NCI-H2081 treated with DMSO at 0.1 percent for 48 hours (cell line): ENCODE measurements at regions not wholly inside any gene's neighbourhood (a gene's known extent, or its start where the extent isn't known, plus 50 kb on each side); places are given as distances from the start of the nearest gene placed in this dataset.
"Not testable (repeated sequence)": the region's sequence is repeated elsewhere in the genome, so short reads cannot be mapped to it uniquely, and the experiment has no call there.

Experiments used
- DNase-seq: peaks from one replicate; lab custom pipeline; 2025; lab: John Stamatoyannopoulos, UW

- DNase-seq, result no peak
Observed at GRCh38 chr17:56690441-56691291, 97.2 kb downstream of the NOG start.

GRCh38 chr17:56694825-56695224 is 101.3 kb downstream of the NOG start:
- no peak for DNase-seq

GRCh38 chr17:56697190-56697589 is 103.7 kb downstream of the NOG start:
- DNase-seq, result no peak

GRCh38 chr17:56699186-56699894 is 105.8 kb downstream of the NOG start:
- DNase-seq, result no peak

GRCh38 chr17:56700919-56701420 is 107.5 kb downstream of the NOG start:
- DNase-seq, result no peak

- DNase-seq, result no peak
Observed at GRCh38 chr17:56707312-56708219, 114.1 kb downstream of the NOG start.

GRCh38 chr17:56708220-56708558 is 114.7 kb downstream of the NOG start:
- no peak for DNase-seq

- DNase-seq, result no peak
Observed at GRCh38 chr17:56708670-56709410, 115.3 kb downstream of the NOG start.

GRCh38 chr17:56710986-56711385 is 117.5 kb downstream of the NOG start:
- DNase-seq, result no peak

- peak; percentile 6 for DNase-seq
Observed at GRCh38 chr17:56715613-56716357, 117.9 kb downstream of the C17orf67 start.

- no peak for DNase-seq
Observed at GRCh38 chr17:56717471-56717870, 116.2 kb downstream of the C17orf67 start.

GRCh38 chr17:56718515-56718914 is 115.2 kb downstream of the C17orf67 start:
- no peak for DNase-seq

- DNase-seq, result no peak
Observed at GRCh38 chr17:56723421-56723820, 110.3 kb downstream of the C17orf67 start.

- DNase-seq, result no peak
Observed at GRCh38 chr17:56724664-56725063, 109.1 kb downstream of the C17orf67 start.

GRCh38 chr17:56725144-56725543 is 108.6 kb downstream of the C17orf67 start:
- DNase-seq, result no peak

GRCh38 chr17:56727876-56728617 is 105.7 kb downstream of the C17orf67 start:
- DNase-seq, result no peak

- not testable (repeated sequence) for DNase-seq
Observed at GRCh38 chr17:56731096-56731495, 102.6 kb downstream of the C17orf67 start.

- no peak for DNase-seq
Observed at GRCh38 chr17:56733833-56734232, 99.9 kb downstream of the C17orf67 start.

- no peak for DNase-seq
Observed at GRCh38 chr17:56735842-56736241, 97.9 kb downstream of the C17orf67 start.
